ENCODE measurements at regions not wholly inside any gene's neighbourhood (a gene's known extent, or its start where the extent isn't known, plus 50 kb on each side); places are given as distances from the start of the nearest gene placed in this dataset.
A peak's percentile ranks its signal among the peaks of the same experiment; 100 is the strongest.

DNA sequence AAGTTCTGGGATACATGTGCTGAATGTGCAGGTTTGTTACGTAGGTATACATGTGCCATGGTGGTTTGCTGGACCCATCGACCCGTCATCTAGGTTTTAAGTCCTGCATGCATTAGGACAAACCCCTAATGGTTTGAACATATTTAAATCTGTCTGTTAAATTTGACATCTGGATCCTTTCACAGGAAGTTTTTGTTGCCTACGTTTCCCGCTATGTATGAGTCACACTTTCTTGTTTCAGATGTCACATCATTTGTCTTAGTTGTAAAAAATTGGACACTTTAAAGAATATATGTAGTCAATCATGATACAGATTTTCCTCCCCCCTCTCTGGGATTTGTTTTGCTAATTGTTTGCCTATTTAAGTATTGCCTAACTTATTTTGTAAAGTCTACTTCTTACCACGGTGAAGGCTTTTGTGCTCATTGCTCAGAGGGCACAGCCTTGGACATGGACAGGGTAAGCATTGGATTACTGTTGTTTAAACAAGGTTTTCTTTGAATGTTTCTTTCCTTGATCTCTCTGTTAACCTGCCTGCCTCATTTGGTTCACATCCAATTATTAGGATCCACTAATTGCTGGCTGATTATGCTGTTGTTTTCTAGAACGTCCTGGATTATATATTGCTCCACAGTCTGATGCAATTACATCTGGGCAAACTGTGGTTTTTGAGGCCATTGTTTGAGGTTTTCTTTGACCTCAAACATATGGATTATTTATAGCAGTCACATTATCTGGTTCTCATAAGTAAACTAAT is 1441.4 kb downstream of the AACS start:
- DNase-seq (ENCODE audit: low spot score) = no peak

DNA sequence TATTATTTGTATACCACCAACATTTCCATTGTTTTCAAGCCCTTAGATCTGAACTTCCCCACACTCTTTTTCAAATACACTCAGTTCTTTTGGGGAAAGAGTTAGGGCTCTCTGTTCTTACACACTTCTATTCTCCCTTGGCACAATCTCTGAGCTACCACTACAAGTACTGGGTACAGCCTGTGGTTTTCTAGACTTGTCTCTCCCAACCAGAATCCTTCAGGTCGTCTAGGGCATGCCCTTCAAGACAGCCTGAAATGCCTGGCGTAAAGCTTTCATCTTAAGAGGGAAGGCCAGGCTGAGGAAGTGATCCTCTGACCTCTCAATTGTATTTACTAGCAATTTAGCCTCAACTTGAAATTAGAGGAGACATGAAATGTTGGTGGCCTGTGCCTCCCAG is 1442.0 kb downstream of the AACS start:
- DNase-seq (ENCODE audit: low spot score) = no peak

DNA sequence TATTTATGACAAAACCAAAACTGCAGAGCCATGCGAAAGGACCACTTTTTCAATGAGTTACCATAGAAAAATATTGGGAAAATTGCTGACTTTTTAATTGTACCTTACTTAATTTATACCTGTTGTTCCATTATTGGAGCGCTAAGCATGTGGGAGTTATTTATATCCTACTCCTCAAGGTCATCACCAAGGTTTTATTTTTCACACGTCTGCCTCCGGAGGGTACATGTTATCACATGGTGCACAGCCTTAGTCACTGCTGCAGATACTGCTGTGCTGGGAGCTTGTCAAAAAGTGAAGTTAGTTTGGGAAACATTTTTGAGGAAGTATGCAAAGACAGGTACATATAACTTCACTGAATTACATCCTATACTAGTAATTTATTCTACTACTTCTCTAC is 1444.3 kb downstream of the AACS start:
- no peak for DNase-seq (ENCODE audit: low spot score)

DNA sequence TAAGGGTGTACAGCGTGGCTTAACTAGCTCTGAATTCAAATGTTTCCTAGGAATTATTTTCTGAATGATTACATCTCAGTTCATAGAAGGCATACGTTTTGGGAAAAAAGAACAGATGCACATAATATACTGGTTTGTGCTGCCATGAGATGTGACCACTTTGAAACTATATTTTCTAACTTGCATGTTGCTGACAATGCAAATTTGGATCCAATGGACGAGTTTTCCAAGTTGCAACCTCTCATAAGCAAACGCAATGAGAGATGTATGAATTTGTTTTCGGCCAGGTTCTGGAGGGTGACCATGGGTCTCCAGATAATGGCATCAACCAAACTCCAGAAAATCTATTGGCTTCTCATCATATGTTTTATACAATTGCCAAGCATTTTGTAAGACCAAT is 1445.4 kb downstream of the AACS start:
- no peak for DNase-seq (ENCODE audit: low spot score)

DNA sequence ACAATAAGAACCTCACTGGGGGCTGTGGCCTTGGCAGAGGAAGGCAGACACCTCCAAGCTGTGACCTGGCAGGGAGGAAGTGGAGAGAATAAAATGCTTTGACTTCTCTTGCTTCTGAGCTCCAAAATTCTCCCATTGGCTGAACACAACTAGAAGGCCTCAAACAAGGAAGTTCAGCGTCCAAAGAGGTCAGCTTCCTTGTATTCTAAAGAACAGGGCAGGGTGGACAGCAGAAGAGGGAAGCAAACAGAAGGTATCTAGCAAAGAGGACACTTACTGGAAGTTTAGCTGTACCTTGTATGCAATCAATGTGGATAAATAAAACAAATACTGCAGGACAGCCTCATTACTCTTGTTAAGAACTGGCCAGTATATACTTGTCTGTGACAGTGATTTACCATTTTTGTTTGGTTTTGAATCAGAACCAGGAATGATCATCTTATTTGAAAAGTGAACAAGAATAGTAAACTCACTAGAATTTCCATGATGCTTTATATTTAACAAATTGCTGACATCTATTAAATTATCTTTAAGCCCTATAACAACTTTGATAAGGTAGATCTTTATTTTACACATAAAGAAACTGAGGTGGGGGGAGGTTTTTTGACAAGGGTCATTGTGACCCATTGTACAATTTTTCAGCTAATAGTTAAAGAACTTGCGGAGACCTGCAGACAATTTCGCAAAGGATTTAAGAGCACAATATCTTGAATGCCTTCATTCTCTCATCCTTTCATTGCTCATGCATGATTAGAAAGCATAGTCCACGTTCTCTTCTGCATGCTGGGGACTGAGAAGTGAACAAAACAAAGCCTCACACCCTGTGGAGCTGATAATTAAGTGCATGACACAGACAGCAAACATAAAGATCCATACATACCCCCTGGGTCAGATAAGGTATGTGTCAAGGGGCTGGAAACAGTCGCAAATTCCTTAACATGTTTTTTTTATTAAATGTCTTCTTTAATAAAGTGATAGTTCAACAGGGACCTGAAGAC is 1448.0 kb downstream of the AACS start:
- DNase-seq (ENCODE audit: low spot score) = no peak

DNA sequence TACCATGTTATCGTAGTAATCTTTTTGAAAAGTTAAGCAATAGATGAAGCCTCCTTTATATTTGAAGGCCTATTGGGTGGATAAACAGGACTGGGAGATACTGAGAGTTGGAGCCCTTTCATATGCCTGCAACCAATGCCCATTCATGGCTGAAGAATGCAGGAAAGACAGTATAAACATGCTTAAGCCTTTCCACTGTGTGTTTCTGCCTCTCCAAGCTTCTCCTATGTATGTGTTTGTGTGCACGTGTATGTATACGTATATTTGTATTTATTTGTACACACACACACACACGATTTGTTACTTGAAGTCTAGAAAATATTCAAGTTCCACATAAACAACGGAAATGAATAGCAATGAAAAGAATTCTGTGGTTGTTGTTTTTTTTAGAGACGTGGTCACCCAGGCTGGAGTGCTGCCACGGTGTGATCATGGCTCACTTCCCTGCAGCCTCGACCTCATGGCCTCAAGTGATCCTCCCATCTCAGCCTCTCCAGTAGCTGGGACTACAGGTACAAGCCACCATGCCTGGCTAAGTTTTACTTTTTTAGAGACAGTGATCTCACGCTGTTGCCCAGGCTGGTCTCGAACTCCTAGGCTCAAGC is 1453.5 kb downstream of the AACS start:
- DNase-seq (ENCODE audit: low spot score) = no peak

DNA sequence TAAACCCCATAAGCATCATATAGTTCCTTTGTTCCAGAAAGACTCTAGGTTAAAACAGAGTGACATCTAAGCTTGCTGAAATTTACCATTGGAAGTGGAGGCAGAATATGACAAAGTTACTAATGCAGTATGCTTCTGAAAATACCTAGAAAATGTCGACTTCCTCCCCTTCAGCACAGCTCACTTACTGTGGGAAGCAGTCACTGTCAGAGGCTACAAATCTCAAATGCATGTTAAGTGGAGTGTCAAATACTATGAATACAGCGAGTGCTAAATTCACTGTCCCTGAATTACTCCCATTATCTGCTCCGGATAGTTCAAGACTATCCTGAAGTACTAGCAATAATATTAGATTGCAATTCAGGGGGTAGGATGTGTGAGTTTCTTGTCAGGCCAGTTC is 1454.6 kb downstream of the AACS start:
- DNase-seq (ENCODE audit: low spot score) = no peak

DNA sequence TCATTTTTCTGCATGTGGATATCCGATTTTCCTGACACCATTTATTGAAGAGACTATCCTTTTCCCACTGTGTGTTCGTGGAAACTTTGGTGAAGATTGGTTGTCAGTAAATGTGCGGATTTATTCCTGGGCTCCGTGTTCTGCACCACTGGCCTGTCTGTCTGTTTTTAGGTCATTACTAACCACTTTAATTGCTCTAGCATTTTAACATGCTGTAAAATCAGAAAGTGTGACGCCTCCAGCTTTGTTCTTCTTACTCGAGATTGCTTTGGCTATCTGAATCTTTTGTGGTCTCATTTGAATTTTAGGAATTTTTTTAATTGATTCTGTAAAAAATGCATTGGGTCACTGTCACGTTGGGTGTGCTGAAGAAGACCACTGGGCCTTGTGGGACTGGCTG is 1458.7 kb downstream of the AACS start:
- DNase-seq (ENCODE audit: low spot score) = no peak

DNA sequence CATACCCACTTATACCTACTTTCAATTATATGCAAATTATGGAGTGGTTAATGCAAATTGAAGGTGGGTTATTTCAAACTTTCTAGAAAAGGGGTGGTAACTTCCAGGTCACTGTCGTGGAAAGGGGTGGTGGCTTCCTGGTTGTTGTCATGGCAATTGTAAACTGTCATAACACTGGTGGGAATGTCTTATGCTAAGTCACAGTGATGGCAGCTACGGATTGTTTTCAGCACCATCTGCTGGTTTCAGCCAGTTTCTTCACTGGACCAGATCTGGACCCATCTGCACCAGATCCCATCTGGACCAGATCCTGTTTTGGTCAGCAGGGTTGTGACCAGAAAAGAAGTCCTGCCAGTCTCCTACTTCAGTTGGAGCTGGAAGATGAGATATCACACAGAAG is 1469.3 kb downstream of the AACS start:
- no peak for DNase-seq (ENCODE audit: low spot score)

DNA sequence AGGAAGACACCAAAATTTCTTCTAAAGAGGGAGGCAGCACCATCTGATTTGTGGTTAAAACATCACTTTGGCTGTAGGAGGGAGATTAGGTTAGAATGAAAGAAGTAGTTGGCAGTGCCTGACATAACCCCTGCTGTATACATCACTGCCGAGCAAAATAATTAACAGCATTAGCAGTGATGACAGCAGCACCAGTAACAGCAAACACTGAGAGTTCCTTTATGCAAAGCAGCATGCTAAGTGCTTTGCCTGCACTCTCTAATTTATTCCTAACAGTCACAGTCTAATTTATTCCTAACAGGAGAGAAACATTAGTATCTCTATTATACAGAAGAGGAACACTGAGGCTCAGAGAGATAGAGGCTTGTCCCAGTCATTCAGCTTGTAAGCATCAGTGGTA is 1469.7 kb downstream of the AACS start:
- no peak for DNase-seq (ENCODE audit: low spot score)

DNA sequence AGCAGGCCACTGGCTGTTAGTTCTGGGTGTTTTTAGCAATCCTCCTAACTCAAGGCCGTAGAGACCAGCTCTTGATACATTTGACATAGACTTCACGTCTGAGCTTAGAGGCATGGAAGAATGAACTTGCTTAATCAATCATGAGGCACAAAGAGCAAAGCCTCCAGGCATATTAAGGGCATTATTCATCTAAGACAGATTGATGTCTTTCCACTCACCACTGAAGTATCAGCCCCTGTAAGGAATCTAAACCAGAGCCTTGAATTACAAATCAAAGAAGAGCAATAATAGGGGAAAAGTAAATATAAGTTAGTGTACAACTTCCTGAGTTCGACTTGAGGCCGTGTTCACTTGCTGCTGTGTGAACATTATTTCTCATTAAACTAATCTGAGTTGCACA is 1470.7 kb downstream of the AACS start:
- no peak for DNase-seq (ENCODE audit: low spot score)

DNA sequence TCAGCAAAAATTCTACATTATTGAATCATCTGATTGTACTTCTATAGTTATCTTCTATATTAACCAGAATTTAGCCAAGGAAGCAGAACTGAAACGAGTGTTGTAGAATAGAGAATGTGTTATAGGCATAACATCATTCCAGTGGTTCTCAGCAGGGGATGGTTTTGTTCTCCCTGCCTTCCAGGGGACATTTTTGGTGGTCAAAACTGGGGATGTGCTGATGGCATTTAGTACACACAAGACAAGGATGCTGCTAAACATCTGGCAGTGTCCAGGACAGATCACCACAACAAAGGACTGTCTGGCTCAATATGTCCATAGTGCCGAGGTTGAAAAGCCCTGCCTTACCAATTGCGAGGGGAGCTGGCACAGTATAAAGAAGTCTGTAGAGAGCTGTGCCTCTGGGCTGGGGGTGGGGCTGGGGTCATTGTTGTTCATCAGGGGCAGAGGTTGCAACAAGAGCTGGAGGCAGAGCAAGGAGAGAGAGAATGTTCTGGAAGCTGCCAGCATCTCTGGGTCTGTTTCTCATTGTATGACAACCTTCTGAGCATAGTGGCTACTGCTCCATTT is 1472.8 kb downstream of the AACS start:
- DNase-seq (ENCODE audit: low spot score) = no peak

DNA sequence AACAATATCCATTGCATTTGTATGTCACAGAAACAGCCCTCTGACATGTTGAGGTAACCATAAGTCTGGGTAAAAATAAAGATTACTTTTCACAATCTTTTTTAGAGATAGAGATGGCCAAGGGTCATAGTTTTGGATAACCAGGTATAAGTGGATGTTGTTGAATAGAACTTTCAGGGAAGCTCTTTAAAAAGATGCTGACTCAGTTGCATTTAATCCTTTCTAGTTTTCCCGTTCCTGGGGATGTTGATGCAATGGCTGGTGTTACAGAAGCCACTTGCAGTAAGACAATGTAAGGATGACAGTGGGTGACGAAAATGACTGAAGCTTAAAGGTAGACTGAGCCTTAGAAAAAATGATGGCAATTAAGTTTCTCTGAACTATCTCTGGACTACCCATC is 1473.7 kb downstream of the AACS start:
- no peak for DNase-seq (ENCODE audit: low spot score)

DNA sequence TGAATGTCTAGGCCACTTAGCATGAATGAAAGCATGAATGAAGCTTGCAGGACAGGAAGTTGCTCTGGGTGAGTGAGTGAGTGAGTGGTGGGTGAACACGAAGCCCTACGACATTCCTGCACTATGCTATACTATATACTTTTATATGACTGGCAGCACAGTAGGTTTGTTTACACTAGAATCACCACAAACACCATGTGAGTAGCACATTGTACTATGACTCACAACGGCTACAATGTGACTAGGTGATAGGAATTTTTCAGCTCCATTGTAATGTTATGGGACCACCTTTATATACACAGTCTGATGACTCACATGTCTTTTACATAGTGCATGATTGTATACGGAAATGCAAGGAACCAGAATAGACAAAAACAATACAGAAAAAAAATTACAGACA is 1480.2 kb downstream of the AACS start:
- DNase-seq (ENCODE audit: low spot score) = no peak

DNA sequence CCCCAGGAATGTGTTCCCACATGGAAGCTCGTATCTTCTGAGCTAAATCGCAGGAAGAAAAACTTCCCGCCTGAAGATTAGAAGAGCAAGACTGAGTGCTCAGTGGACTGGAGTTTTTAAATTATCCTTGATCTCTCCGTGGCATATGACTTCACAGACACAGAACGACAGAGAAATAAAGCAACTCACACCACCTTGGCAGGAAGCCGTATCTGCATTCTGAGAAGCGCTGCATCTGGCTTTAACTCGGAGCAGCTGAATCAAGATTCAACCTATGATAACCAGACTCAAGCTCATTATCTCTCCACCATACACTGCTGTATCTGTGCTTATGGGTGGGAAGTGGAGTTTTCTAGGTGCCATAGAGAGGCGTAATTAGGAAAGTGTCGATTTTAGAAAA is 1482.7 kb downstream of the AACS start:
- peak; percentile 53 for DNase-seq (ENCODE audit: low spot score)

DNA sequence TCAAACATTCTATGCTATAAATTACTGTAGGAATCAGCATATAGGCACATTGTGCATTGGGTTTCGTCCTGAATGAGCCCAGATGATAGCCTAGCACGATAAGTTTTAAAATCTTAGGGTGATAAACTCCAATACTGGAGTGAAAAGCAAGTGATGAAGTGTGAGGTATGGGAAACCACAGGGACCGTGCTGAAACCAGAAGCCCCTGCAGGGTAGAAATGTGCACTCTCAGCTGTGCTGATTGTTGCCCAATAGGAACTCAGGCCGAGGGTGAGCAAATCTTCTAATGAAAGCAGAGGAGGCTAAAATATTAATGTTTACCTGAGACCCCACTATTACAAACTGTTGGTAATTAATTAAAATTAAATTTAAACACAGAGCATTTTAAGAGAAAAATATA is 1486.6 kb downstream of the AACS start:
- no peak for DNase-seq (ENCODE audit: low spot score)

DNA sequence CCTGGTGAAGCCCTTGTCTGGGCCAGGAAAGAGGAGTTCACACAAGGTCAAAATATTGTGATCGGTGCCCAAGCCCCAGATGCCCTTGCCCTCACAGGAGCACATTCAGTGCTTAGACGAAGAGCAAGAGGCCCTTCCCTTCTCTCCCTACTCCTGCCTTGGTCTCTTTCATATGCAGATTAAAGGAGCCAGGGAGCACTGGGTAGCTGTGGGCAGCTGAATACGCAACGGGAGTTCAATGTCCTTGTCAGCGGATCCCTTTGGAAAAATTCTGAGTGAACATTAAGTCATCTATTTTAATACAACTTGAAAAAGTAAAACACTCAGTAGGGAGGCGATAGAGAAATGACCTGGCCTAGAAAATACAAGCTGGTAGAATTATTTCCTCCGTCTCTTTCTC is 1489.4 kb downstream of the AACS start:
- DNase-seq (ENCODE audit: low spot score) = no peak

DNA sequence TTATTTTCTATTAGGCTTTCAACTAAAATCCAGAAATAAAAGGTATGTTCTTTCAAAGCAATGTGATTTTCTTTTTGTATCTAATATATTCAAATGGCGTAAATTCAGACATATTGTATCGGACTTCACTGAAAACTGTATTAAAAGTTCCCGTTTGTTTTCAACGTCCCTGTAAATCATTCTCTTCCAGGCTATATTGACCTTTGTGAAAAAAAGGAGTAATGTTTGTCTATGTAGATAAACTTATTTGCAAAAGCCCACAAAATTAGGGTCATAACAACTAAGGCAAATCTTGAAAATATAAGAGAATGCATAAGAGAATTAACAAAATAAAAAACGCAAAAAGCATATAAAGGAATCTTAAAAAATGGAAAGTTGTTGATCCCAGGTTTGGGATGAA is 1492.4 kb downstream of the AACS start:
- no peak for DNase-seq (ENCODE audit: low spot score)

DNA sequence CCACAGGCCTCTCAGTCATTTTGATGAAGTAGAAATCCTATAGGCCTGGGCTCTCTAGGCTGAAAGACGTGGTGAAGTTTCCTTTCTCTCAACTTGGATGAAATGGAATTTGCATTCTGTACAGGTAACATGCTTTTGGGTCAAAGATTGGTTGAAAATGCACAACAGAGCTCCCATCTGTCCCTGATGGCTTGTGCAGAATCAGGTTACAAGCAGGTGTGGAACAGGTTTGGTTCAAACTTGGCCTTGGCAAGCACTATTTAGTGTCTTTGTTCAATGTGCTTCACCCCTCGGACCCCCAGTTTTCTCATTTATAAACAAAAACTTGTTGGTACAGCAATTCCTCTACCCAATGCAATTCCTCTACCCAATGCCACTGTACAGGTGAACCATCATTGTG is 1493.0 kb downstream of the AACS start:
- no peak for DNase-seq (ENCODE audit: low spot score)

DNA sequence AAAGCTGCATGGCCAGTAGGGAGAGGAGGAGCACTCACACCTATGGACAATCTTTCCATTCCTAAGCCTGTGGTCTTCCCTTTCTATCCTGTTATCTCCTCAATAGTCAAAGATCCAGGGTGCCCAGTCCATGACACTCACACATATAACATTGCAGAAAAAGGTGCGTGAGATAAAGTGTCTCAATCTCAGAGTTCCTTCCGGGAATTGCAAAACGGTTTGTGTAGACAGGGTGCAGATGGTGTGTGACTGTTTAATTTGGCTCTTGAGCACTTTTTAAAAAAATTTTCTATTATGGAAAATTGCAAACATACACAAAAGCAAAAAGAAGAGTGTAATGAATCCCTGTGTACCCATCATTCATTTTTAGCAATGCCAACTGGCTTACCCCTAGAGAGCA is 1493.6 kb downstream of the AACS start:
- DNase-seq (ENCODE audit: low spot score) = no peak

DNA sequence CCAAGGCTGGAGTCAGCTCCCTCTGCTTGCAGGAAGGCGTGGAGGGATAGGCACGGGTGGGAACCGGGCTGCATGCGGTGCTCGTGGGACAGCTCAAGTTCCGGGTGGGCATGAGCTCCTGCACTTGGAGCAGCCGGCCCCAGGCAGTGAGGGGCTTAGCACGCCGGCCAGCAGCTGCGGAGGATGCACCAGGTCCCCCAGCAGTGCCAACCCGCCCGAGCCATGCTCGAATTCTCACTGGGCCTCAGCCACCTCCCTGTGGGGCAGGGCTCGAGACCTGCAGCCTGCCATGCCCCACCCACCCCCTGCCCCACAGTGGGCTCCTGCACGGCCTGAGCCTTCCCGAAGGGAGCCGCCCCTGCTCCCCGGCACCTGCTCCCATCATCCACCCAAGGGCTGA is 1501.8 kb downstream of the AACS start:
- no peak for DNase-seq (ENCODE audit: low spot score)

DNA sequence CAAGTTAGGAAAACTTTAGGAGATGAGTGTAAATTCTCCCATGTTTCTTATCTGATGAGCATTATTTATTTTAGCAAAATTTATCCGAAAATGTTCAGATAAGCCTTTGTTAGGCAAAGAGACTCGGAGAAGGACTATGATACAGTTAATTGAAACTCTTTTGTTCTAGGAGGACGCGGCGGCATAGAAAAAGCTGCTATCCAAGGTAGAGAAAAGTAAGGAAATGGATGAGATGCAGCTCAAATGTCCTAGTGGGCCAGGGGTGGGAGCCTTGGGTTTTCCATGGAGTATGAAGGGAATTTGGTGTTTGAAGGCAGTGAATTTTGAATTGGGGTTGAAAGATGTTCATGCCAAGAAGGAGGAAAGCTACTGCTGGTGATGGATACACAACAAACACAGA is 1504.5 kb downstream of the AACS start:
- no peak for DNase-seq (ENCODE audit: low spot score)
